ENCODE measurements at regions not wholly inside any gene's neighbourhood (a gene's known extent, or its start where the extent isn't known, plus 50 kb on each side); places are given as distances from the start of the nearest gene placed in this dataset.

DNA sequence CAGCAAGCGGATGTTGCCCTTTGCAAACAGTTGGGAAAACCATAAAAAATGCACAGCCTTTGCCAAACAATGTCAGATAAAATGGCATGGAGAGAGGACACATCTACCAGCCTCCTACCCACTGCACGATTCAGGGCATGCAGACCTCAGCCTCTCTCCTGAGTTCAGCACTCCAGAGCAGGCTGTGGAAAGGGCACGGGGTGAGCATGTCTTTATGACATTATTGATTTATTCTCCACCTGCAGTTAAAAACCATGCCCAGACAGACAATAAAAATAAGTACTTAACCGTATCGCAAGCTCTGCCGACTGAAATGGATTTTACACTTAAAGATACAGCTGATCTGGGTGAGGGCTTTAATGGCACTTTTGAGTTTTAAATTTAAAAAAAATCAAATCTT is 127.1 kb downstream of the MAF start:
- TF ChIP-seq CTCF (IDR thresholded peaks at IDR 0.05) = no peak
- Histone ChIP-seq H3K4me3 (ENCODE audit: low read depth, low read length) (no peak overlapping the region), H3K4me2 (ENCODE audit: low read length) (no peak overlapping the region)

GRCh38 chr16:79472426-79472825 is 128.1 kb downstream of the MAF start:
- Histone ChIP-seq H3K79me2 (no peaks in the 10 kb centered on the region), H3K4me3 (ENCODE audit: low read depth, low read length) (no peak overlapping the region), H3K4me1 (no peaks in the 10 kb centered on the region), H3K36me3 (ENCODE audit: control insufficient read depth, insufficient read depth, low read length) (no peaks in the 10 kb centered on the region), H3K27me3 (ENCODE audit: control insufficient read depth, insufficient read depth, low read length) (no peaks in the 10 kb centered on the region), H3K4me2 (ENCODE audit: low read length) (no peak overlapping the region), H3K9ac (no peak overlapping the region), H3K9me3 (ENCODE audit: control insufficient read depth, low read length) (no peaks in the 10 kb centered on the region), H2AFZ (no peak overlapping the region), H3K27ac (no peak overlapping the region)
- no peak for TF ChIP-seq CTCF (IDR thresholded peaks at IDR 0.05)

More for the DNA sequence above, 127.1 kb downstream of the MAF start:
- Histone ChIP-seq H3K9ac (no peak overlapping the region), H2AFZ (no peak overlapping the region), H3K36me3 (ENCODE audit: control insufficient read depth, insufficient read depth, low read length) (no peaks in the 10 kb centered on the region), H3K79me2 (no peaks in the 10 kb centered on the region), H3K27ac (no peak overlapping the region), H3K9me3 (ENCODE audit: control insufficient read depth, low read length) (no peaks in the 10 kb centered on the region), H3K4me1 (no peaks in the 10 kb centered on the region), H3K27me3 (ENCODE audit: control insufficient read depth, insufficient read depth, low read length) (no peaks in the 10 kb centered on the region)

DNA sequence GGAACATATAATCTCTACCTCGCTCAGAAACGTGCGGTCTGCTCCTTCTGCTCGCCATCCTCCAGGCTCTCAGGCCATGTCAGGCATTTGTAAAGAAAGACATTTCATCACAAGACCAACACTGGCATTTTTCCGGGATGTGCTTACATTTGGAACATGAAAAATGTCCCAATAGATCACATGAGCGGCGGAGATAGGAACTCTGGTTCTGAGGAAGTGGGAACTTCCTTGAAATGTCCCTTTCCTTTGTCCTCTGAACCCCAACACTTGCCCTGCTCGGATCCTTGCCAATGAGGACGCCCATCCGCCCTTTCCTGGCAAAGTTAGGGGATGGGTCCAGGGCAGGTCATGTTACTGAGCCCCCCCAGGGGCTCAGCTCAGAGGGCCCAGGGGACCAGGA is 130.5 kb downstream of the MAF start:
- Histone ChIP-seq H3K27ac (no peak overlapping the region), H3K36me3 (ENCODE audit: control insufficient read depth, insufficient read depth, low read length) (no peaks in the 10 kb centered on the region), H3K9ac (no peak overlapping the region), H3K9me3 (ENCODE audit: control insufficient read depth, low read length) (no peaks in the 10 kb centered on the region), H3K79me2 (no peaks in the 10 kb centered on the region), H3K4me1 (no peaks in the 10 kb centered on the region), H3K4me3 (ENCODE audit: low read depth, low read length) (no peak overlapping the region), H3K27me3 (ENCODE audit: control insufficient read depth, insufficient read depth, low read length) (no peaks in the 10 kb centered on the region), H2AFZ (no peak overlapping the region), H3K4me2 (ENCODE audit: low read length) (no peak overlapping the region)
- TF ChIP-seq CTCF (IDR thresholded peaks at IDR 0.05) = no peak

- Histone ChIP-seq H3K36me3 (ENCODE audit: control insufficient read depth, insufficient read depth, low read length) (no peaks in the 10 kb centered on the region), H3K9ac (no peak overlapping the region), H3K4me3 (ENCODE audit: low read depth, low read length) (no peak overlapping the region), H3K27me3 (ENCODE audit: control insufficient read depth, insufficient read depth, low read length) (no peaks in the 10 kb centered on the region), H3K9me3 (ENCODE audit: control insufficient read depth, low read length) (no peaks in the 10 kb centered on the region), H3K79me2 (no peaks in the 10 kb centered on the region), H2AFZ (no peak overlapping the region), H3K27ac (no peak overlapping the region), H3K4me2 (ENCODE audit: low read length) (no peak overlapping the region), H3K4me1 (no peaks in the 10 kb centered on the region)
- TF ChIP-seq CTCF (IDR thresholded peaks at IDR 0.05) = no peak
Observed at GRCh38 chr16:79468631-79469030, 131.9 kb downstream of the MAF start.

DNA sequence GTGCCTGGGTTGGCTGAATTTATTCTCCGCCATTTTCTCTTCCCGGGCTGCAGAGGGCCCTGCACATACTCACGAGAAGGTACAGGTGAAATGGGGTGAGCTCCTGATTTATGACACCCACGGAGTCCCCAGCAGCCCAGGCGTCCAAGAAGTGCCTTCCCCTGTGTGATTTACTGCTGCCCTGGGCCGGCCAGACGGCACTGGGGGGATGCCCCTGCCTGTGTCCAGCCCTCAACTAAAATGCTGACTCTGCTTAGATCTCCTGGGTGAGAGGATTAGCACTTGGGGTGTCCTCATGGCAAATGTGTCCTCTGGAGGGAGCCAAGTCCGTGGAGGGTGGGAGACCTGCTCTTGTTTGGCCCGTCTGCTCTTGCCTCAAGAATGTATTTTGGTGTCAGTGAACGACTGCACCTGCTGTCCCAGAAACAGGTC is 132.4 kb downstream of the MAF start:
- H3K27me3 ChIP-seq (ENCODE audit: control insufficient read depth, insufficient read depth, low read length) = no peaks in the 10 kb centered on the region
- no peak overlapping the region for H3K4me2 ChIP-seq (ENCODE audit: low read length)
- no peaks in the 10 kb centered on the region for H3K79me2 ChIP-seq
- H3K9ac ChIP-seq = no peak overlapping the region
- H3K27ac ChIP-seq = no peak overlapping the region
- H3K4me1 ChIP-seq = no peaks in the 10 kb centered on the region
- no peak for TF ChIP-seq CTCF (IDR thresholded peaks at IDR 0.05)
- H3K4me3 ChIP-seq (ENCODE audit: low read depth, low read length) = no peak overlapping the region
- no peaks in the 10 kb centered on the region for H3K36me3 ChIP-seq (ENCODE audit: control insufficient read depth, insufficient read depth, low read length)
- no peak overlapping the region for H2AFZ ChIP-seq
- H3K9me3 ChIP-seq (ENCODE audit: control insufficient read depth, low read length) = no peaks in the 10 kb centered on the region
